DND-41 (cell line): ENCODE measurements at regions not wholly inside any gene's neighbourhood (a gene's known extent, or its start where the extent isn't known, plus 50 kb on each side); places are given as distances from the start of the nearest gene placed in this dataset.

Source experiments
- ATAC-seq: fragments of 200-7000 bp; cut with Tn5 transposase; 3 replicates; pipeline ENCODE4 v1.9.1; 2021; ENCODE audit warnings: low read depth; ENCODE audit not compliant: insufficient read depth
- DNase-seq: peaks from one replicate; pipeline ENCODE4 v3.0.0-alpha.2; 2020
- H2AFZ ChIP-seq: 2 replicates; pipeline ENCODE4 v1.6.0; 2012; ENCODE audit warnings: low read depth, low read length
- H3K27ac ChIP-seq: 2 replicates; pipeline ENCODE4 v1.5.1; 2012; ENCODE audit warnings: low read length, inconsistent platforms
- H3K27me3 ChIP-seq: fragments of 200-600 bp; sonication (generic); 2 replicates; pipeline ENCODE4 v1.6.0; 2012; ENCODE audit warnings: low read length, mild to moderate bottlenecking, inconsistent platforms; ENCODE audit not compliant: insufficient read depth, poor library complexity
- H3K36me3 ChIP-seq: 2 replicates; pipeline ENCODE4 v1.5.1; 2012; ENCODE audit warnings: low read length, inconsistent platforms; ENCODE audit not compliant: insufficient read depth
- H3K4me1 ChIP-seq: 2 replicates; pipeline ENCODE4 v1.5.1; 2012; ENCODE audit warnings: mild to moderate bottlenecking, low read length; ENCODE audit not compliant: insufficient read depth
- H3K4me2 ChIP-seq: 2 replicates; pipeline ENCODE4 v1.6.0; 2012; ENCODE audit warnings: mild to moderate bottlenecking, moderate library complexity, low read length, inconsistent platforms; ENCODE audit not compliant: insufficient read depth
- H3K4me3 ChIP-seq, 2 experiments: fragments of 200-600 bp in 1 of 2; shearing (Covaris generic) in 1 of 2; 2 replicates each; pipeline ENCODE4 v1.5.1; 2012 to 2016; ENCODE audit warnings: inconsistent platforms in 2 of 2, low read length in 2 of 2, mild to moderate bottlenecking in 2 of 2, low read depth in 1 of 2, moderate library complexity in 1 of 2
- H3K79me2 ChIP-seq: 2 replicates; pipeline ENCODE4 v1.6.0; 2012; ENCODE audit warnings: low read length, inconsistent platforms; ENCODE audit not compliant: insufficient read depth
- H3K9ac ChIP-seq: 2 replicates; pipeline ENCODE4 v1.6.0; 2012; ENCODE audit warnings: low read depth, mild to moderate bottlenecking, inconsistent platforms, low read length, moderate library complexity
- H3K9me3 ChIP-seq: 2 replicates; pipeline ENCODE4 v1.5.1; 2012; ENCODE audit warnings: low read length, moderate library complexity, mild to moderate bottlenecking, inconsistent platforms; ENCODE audit not compliant: insufficient read depth, severe bottlenecking
- H4K20me1 ChIP-seq: 2 replicates; pipeline ENCODE4 v1.6.0; 2012; ENCODE audit warnings: low read length; ENCODE audit not compliant: insufficient read depth
- CTCF ChIP-seq: IDR thresholded peaks from 2 replicates; pipeline ENCODE4 v1.5.1; 2012; ENCODE audit warnings: borderline replicate concordance, low read length, moderate library complexity, mild to moderate bottlenecking; ENCODE audit not compliant: poor library complexity, severe bottlenecking; ENCODE audit errors: extremely low read depth
- EZH2 ChIP-seq: IDR thresholded peaks from 3 replicates; pipeline ENCODE4 v1.6.1; 2012; ENCODE audit warnings: borderline replicate concordance, low read depth, mild to moderate bottlenecking, moderate library complexity, low read length, inconsistent platforms; ENCODE audit not compliant: severe bottlenecking

DNA sequence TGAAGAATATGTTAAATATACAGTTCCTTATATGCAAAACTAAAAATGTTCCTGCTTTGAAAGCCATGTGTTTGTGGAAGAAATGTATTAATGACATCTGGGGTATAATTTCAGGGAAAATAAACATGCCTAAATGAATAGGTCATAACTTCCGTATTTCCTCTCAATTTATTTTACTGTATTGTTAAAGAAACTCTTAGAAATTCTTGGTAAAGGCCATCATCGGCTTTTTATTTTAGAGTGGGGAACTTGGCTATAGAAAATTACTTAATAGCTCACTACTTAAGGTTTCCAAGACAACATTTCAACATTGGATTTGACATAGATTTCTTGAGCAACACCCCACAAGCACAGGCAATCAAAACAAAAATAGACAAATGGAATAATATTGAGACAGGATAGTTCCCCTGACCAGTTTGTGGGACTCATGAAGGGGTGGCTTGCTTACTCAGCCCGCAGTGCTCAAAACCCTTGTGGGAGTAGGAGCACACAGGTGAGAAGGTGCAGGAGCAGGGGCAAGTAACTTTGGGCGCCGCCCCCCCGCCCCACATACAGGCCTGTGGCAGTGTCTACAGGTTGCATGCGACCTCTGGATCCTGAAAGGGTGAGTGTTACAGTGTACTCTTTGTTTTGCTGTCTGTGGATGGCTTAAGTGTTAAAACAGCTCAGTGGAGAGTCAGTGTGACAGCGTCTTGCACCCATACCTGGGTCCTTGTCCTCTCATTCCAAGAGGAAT lies 891.4 kb upstream of the C9orf72 start:
- no peak for DNase-seq
- no peaks in the 10 kb centered on the region for H3K27me3 ChIP-seq
- no peak overlapping the region for H3K9ac ChIP-seq
- H3K4me3 ChIP-seq = no peak overlapping the region
- no peaks in the 10 kb centered on the region for H3K4me1 ChIP-seq
- no peaks in the 10 kb centered on the region for H3K9me3 ChIP-seq
- no peak overlapping the region for H3K27ac ChIP-seq
- H3K36me3 ChIP-seq = no peaks in the 10 kb centered on the region
- H4K20me1 ChIP-seq = no peaks in the 10 kb centered on the region
- H3K79me2 ChIP-seq = no peaks in the 10 kb centered on the region
- H3K4me2 ChIP-seq = no peak overlapping the region
- TF ChIP-seq CTCF (no peak), EZH2 (no peak)
- no peak overlapping the region for H2AFZ ChIP-seq
- ATAC-seq = no peak

DNA sequence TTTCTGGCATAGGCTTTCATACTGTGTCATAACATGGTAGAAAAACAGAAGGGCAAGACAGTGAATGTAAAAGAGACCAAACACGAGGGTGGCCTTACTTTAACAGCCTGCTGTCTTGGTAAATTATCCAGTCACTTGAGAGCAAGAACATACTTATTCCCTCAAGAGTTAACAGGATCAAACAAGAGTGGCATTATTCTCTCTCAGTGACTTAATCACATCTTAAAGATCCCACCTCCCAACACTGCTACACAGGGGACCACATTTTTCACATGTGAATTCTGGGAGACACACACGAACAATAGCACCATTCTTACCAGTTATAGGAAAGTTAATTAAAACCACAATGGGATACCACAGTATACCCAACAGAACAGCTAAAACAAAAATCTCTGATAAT lies 898.0 kb upstream of the C9orf72 start:
- H3K27ac ChIP-seq = no peak overlapping the region
- H3K4me3 ChIP-seq = no peak overlapping the region
- DNase-seq (no peak), ATAC-seq (no peak)
- H2AFZ ChIP-seq = no peak overlapping the region
- no peak overlapping the region for H3K9ac ChIP-seq
- H3K4me1 ChIP-seq = no peaks in the 10 kb centered on the region
- H4K20me1 ChIP-seq = no peaks in the 10 kb centered on the region
- H3K27me3 ChIP-seq = no peaks in the 10 kb centered on the region
- no peaks in the 10 kb centered on the region for H3K36me3 ChIP-seq
- no peaks in the 10 kb centered on the region for H3K79me2 ChIP-seq
- no peaks in the 10 kb centered on the region for H3K9me3 ChIP-seq
- TF ChIP-seq CTCF = no peak
- TF ChIP-seq EZH2 = no peak
- H3K4me2 ChIP-seq = no peak overlapping the region

DNA sequence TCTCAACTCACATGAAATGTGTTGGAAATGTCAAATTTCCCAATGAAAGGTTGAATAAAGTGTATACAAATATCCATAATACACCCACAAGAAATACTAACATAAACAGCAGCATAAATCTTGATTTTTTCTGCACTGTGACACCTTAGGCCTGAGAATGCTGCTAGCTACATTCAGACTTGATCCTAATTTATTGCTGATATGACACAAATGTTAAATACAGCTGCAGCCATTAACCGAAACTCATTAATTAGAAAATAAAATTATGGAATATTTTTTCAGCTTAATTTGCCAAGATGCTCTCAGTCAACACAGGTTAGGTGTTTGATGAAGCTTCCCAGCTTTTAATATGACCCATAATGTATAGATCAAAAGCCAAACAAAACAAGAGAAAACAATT lies 914.3 kb upstream of the C9orf72 start:
- Histone ChIP-seq H3K79me2 (no peaks in the 10 kb centered on the region), H3K27me3 (no peaks in the 10 kb centered on the region), H3K9ac (no peak overlapping the region), H3K36me3 (no peaks in the 10 kb centered on the region), H3K9me3 (no peaks in the 10 kb centered on the region), H2AFZ (no peak overlapping the region), H3K4me1 (no peaks in the 10 kb centered on the region), H4K20me1 (no peaks in the 10 kb centered on the region), H3K4me2 (no peak overlapping the region), H3K4me3 (no peak overlapping the region), H3K27ac (no peak overlapping the region)
- TF ChIP-seq CTCF (no peak), EZH2 (no peak)
- DNase-seq (no peak), ATAC-seq (no peak)
